ENCODE measurements at regions not wholly inside any gene's neighbourhood (a gene's known extent, or its start where the extent isn't known, plus 50 kb on each side); places are given as distances from the start of the nearest gene placed in this dataset.

GRCh38 chr1:17932164-17932563 is 175.4 kb upstream of the IGSF21 start:
- Histone ChIP-seq H4K12ac (ENCODE audit: low read depth, low read length) (no peak overlapping the region), H3K27me3 (ENCODE audit: insufficient read depth, low read length) (no peaks in the 10 kb centered on the region), H3K79me1 (ENCODE audit: low read length) (no peaks in the 10 kb centered on the region), H3K4me2 (ENCODE audit: low read length) (no peak overlapping the region), H3K4me1 (ENCODE audit: control insufficient read depth in 1 of 2, insufficient read depth in 2 of 2, low read length in 2 of 2) (peaks cover 2 to 3% of the 10 kb centered on the region in 2 experiments), H3K4me3 (ENCODE audit: low read depth, low read length) (no peak overlapping the region), H3K36me3 (ENCODE audit: control insufficient read depth in 1 of 2, insufficient read depth in 2 of 2, low read length in 2 of 2) (no peaks in the 10 kb centered on the region), H3K79me2 (ENCODE audit: control insufficient read depth, insufficient read depth, low read length, poor library complexity) (no peaks in the 10 kb centered on the region), H2AFZ (ENCODE audit: insufficient read depth, low read length, poor library complexity) (no peak overlapping the region), H3K14ac (ENCODE audit: low read length) (no peak overlapping the region), H4K91ac (ENCODE audit: low read depth, low read length) (no peak overlapping the region), H2AK5ac (ENCODE audit: low read length) (no peak overlapping the region), H3K4ac (ENCODE audit: low read depth, low read length) (no peak overlapping the region), H2BK5ac (ENCODE audit: low read depth, low read length, poor library complexity) (no peak overlapping the region), H3K23ac (ENCODE audit: low read length) (no peak overlapping the region), H3K9ac (ENCODE audit: low read length) (no peak overlapping the region), H3K9me3 (ENCODE audit: insufficient read depth, low read depth, low read length) (no peaks in the 10 kb centered on the region), H3K18ac (ENCODE audit: low read length) (no peak overlapping the region), H2BK12ac (ENCODE audit: low read length) (no peak overlapping the region), H4K8ac (ENCODE audit: low read depth, low read length) (no peak overlapping the region), H3K27ac (ENCODE audit: low read depth, low read length) (no peak overlapping the region), H2BK120ac (ENCODE audit: insufficient read depth, low read length, poor library complexity) (no peak overlapping the region)
- DNase-seq: no peak
- WGBS (ENCODE audit: extremely low coverage, insufficient coverage, insufficient read length): no CpG with 5 or more reads among the region's 4 CpGs

GRCh38 chr1:17933501-17933900 is 174.1 kb upstream of the IGSF21 start:
- H3K27me3 ChIP-seq (ENCODE audit: insufficient read depth, low read length): no peaks in the 10 kb centered on the region
- H3K14ac ChIP-seq (ENCODE audit: low read length): no peak overlapping the region
- DNase-seq: no peak
- no CpG with 5 or more reads among the region's 7 CpGs for WGBS (ENCODE audit: extremely low coverage, insufficient coverage, insufficient read length)
- H3K4me3 ChIP-seq (ENCODE audit: low read depth, low read length): no peak overlapping the region
- H3K4ac ChIP-seq (ENCODE audit: low read depth, low read length): no peak overlapping the region
- H3K36me3 ChIP-seq (ENCODE audit: control insufficient read depth in 1 of 2, insufficient read depth in 2 of 2, low read length in 2 of 2): no peaks in the 10 kb centered on the region
- no peak overlapping the region for H3K9ac ChIP-seq (ENCODE audit: low read length)
- no peak overlapping the region for H2BK120ac ChIP-seq (ENCODE audit: insufficient read depth, low read length, poor library complexity)
- H3K9me3 ChIP-seq (ENCODE audit: insufficient read depth, low read depth, low read length): no peaks in the 10 kb centered on the region
- H3K79me1 ChIP-seq (ENCODE audit: low read length): no peaks in the 10 kb centered on the region
- H4K12ac ChIP-seq (ENCODE audit: low read depth, low read length): no peak overlapping the region
- no peak overlapping the region for H2BK5ac ChIP-seq (ENCODE audit: low read depth, low read length, poor library complexity)
- no peak overlapping the region for H4K91ac ChIP-seq (ENCODE audit: low read depth, low read length)
- H3K79me2 ChIP-seq (ENCODE audit: control insufficient read depth, insufficient read depth, low read length, poor library complexity): no peaks in the 10 kb centered on the region
- no peak overlapping the region for H3K27ac ChIP-seq (ENCODE audit: low read depth, low read length)
- H4K8ac ChIP-seq (ENCODE audit: low read depth, low read length): no peak overlapping the region
- H2AFZ ChIP-seq (ENCODE audit: insufficient read depth, low read length, poor library complexity): no peak overlapping the region
- H3K23ac ChIP-seq (ENCODE audit: low read length): no peak overlapping the region
- no peak overlapping the region for H2AK5ac ChIP-seq (ENCODE audit: low read length)
- H3K4me2 ChIP-seq (ENCODE audit: low read length): no peak overlapping the region
- no peak overlapping the region for H3K18ac ChIP-seq (ENCODE audit: low read length)
- peaks cover 2 to 3% of the 10 kb centered on the region in 2 experiments for H3K4me1 ChIP-seq (ENCODE audit: control insufficient read depth in 1 of 2, insufficient read depth in 2 of 2, low read length in 2 of 2)
- H2BK12ac ChIP-seq (ENCODE audit: low read length): no peak overlapping the region

GRCh38 chr1:17933971-17934370 is 173.6 kb upstream of the IGSF21 start:
- Histone ChIP-seq H3K9ac (ENCODE audit: low read length) (no peak overlapping the region), H4K8ac (ENCODE audit: low read depth, low read length) (no peak overlapping the region), H4K91ac (ENCODE audit: low read depth, low read length) (no peak overlapping the region), H3K27me3 (ENCODE audit: insufficient read depth, low read length) (no peaks in the 10 kb centered on the region), H3K36me3 (ENCODE audit: control insufficient read depth in 1 of 2, insufficient read depth in 2 of 2, low read length in 2 of 2) (no peaks in the 10 kb centered on the region), H3K18ac (ENCODE audit: low read length) (no peak overlapping the region), H2AK5ac (ENCODE audit: low read length) (no peak overlapping the region), H3K4ac (ENCODE audit: low read depth, low read length) (no peak overlapping the region), H3K27ac (ENCODE audit: low read depth, low read length) (no peak overlapping the region), H2BK120ac (ENCODE audit: insufficient read depth, low read length, poor library complexity) (no peak overlapping the region), H3K79me2 (ENCODE audit: control insufficient read depth, insufficient read depth, low read length, poor library complexity) (no peaks in the 10 kb centered on the region), H3K9me3 (ENCODE audit: insufficient read depth, low read depth, low read length) (no peaks in the 10 kb centered on the region), H3K79me1 (ENCODE audit: low read length) (no peaks in the 10 kb centered on the region), H3K4me3 (ENCODE audit: low read depth, low read length) (no peak overlapping the region), H2BK5ac (ENCODE audit: low read depth, low read length, poor library complexity) (no peak overlapping the region), H3K23ac (ENCODE audit: low read length) (no peak overlapping the region), H2BK12ac (ENCODE audit: low read length) (no peak overlapping the region), H3K4me2 (ENCODE audit: low read length) (no peak overlapping the region), H4K12ac (ENCODE audit: low read depth, low read length) (no peak overlapping the region), H3K14ac (ENCODE audit: low read length) (no peak overlapping the region), H2AFZ (ENCODE audit: insufficient read depth, low read length, poor library complexity) (no peak overlapping the region), H3K4me1 (ENCODE audit: control insufficient read depth in 1 of 2, insufficient read depth in 2 of 2, low read length in 2 of 2) (peaks cover 2 to 3% of the 10 kb centered on the region in 2 experiments)
- no peak for DNase-seq
- WGBS (ENCODE audit: extremely low coverage, insufficient coverage, insufficient read length): no CpG with 5 or more reads among the region's 5 CpGs

DNA sequence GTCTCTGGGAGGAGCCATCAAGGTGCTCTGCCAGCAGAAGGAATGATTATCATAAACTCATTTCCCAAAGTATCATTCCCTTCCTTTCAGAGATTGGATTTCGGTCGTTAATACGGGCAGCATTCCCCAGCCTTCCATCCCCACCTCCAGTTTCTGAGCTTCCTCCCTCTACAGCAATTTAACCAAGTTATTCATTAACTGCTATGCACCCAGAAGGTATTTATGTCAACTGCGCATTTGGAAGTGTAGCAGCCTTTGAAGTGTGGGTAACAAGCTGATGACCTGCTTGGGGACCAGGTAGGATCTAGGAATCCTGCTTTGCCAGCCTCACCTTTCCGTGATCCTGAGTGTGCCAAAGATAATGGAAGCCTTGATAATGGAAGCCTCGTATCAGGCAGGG is 172.4 kb upstream of the IGSF21 start:
- Histone ChIP-seq H2BK120ac (ENCODE audit: insufficient read depth, low read length, poor library complexity) (no peak overlapping the region), H3K23ac (ENCODE audit: low read length) (no peak overlapping the region), H3K79me1 (ENCODE audit: low read length) (no peaks in the 10 kb centered on the region), H2AK5ac (ENCODE audit: low read length) (no peak overlapping the region), H3K4me2 (ENCODE audit: low read length) (no peak overlapping the region), H3K4me1 (ENCODE audit: control insufficient read depth in 1 of 2, insufficient read depth in 2 of 2, low read length in 2 of 2) (peaks cover 2 to 3% of the 10 kb centered on the region in 2 experiments), H4K8ac (ENCODE audit: low read depth, low read length) (no peak overlapping the region), H3K14ac (ENCODE audit: low read length) (no peak overlapping the region), H2BK5ac (ENCODE audit: low read depth, low read length, poor library complexity) (no peak overlapping the region), H3K9me3 (ENCODE audit: insufficient read depth, low read depth, low read length) (no peaks in the 10 kb centered on the region), H3K27me3 (ENCODE audit: insufficient read depth, low read length) (no peaks in the 10 kb centered on the region), H2BK12ac (ENCODE audit: low read length) (no peak overlapping the region), H4K12ac (ENCODE audit: low read depth, low read length) (no peak overlapping the region), H2AFZ (ENCODE audit: insufficient read depth, low read length, poor library complexity) (no peak overlapping the region), H3K4me3 (ENCODE audit: low read depth, low read length) (no peak overlapping the region), H3K27ac (ENCODE audit: low read depth, low read length) (no peak overlapping the region), H4K91ac (ENCODE audit: low read depth, low read length) (no peak overlapping the region), H3K36me3 (ENCODE audit: control insufficient read depth in 1 of 2, insufficient read depth in 2 of 2, low read length in 2 of 2) (no peaks in the 10 kb centered on the region), H3K18ac (ENCODE audit: low read length) (no peak overlapping the region), H3K9ac (ENCODE audit: low read length) (no peak overlapping the region), H3K4ac (ENCODE audit: low read depth, low read length) (no peak overlapping the region), H3K79me2 (ENCODE audit: control insufficient read depth, insufficient read depth, low read length, poor library complexity) (no peaks in the 10 kb centered on the region)
- no peak for DNase-seq
- no CpG with 5 or more reads among the region's 6 CpGs for WGBS (ENCODE audit: extremely low coverage, insufficient coverage, insufficient read length)

Data from trophoblast cell (in vitro differentiated cells and primary cell).